ENCODE measurements at regions not wholly inside any gene's neighbourhood (a gene's known extent, or its start where the extent isn't known, plus 50 kb on each side); places are given as distances from the start of the nearest gene placed in this dataset.

GRCh38 chr15:96889734-96890480 lies 559.4 kb downstream of the NR2F2 start:
- TF ChIP-seq TAF1 (IDR thresholded peaks at IDR 0.05; ENCODE audit: borderline replicate concordance, insufficient read depth, low read length) (no peak), SIN3A (IDR thresholded peaks at IDR 0.05; ENCODE audit: borderline replicate concordance, insufficient read depth, low read length) (no peak), REST (IDR thresholded peaks at IDR 0.05; ENCODE audit: insufficient read depth in 1 of 2, low read depth in 2 of 2, low read length in 2 of 2) (no peak), POLR2AphosphoS5 (IDR thresholded peaks at IDR 0.05; ENCODE audit: low read depth, low read length) (no peak)

- TF ChIP-seq SIN3A (IDR thresholded peaks at IDR 0.05; ENCODE audit: borderline replicate concordance, insufficient read depth, low read length) (no peak), POLR2AphosphoS5 (IDR thresholded peaks at IDR 0.05; ENCODE audit: low read depth, low read length) (no peak), REST (IDR thresholded peaks at IDR 0.05; ENCODE audit: insufficient read depth in 1 of 2, low read depth in 2 of 2, low read length in 2 of 2) (no peak), FOXP2 (optimal IDR thresholded peaks at IDR 0.05; ENCODE audit: borderline replicate concordance, extremely low read depth, extremely low read length, insufficient read depth) (no peak), TAF1 (IDR thresholded peaks at IDR 0.05; ENCODE audit: borderline replicate concordance, insufficient read depth, low read length) (no peak)
Measured at GRCh38 chr15:96891046-96891445, 560.5 kb downstream of the NR2F2 start.

- TF ChIP-seq FOXP2 (optimal IDR thresholded peaks at IDR 0.05; ENCODE audit: borderline replicate concordance, extremely low read depth, extremely low read length, insufficient read depth): no peak
- no peak for TF ChIP-seq REST (IDR thresholded peaks at IDR 0.05; ENCODE audit: insufficient read depth in 1 of 2, low read depth in 2 of 2, low read length in 2 of 2)
Measured at GRCh38 chr15:96893159-96893906, 562.8 kb downstream of the NR2F2 start.

- no peak for TF ChIP-seq TAF1 (IDR thresholded peaks at IDR 0.05; ENCODE audit: borderline replicate concordance, insufficient read depth, low read length)
- no peak for TF ChIP-seq SIN3A (IDR thresholded peaks at IDR 0.05; ENCODE audit: borderline replicate concordance, insufficient read depth, low read length)
- no peak for TF ChIP-seq REST (IDR thresholded peaks at IDR 0.05; ENCODE audit: insufficient read depth in 1 of 2, low read depth in 2 of 2, low read length in 2 of 2)
Measured at GRCh38 chr15:96894659-96895058, 564.2 kb downstream of the NR2F2 start.

Data from PFSK-1 (cell line).